HEK293 (cell line): ENCODE measurements at regions not wholly inside any gene's neighbourhood (a gene's known extent, or its start where the extent isn't known, plus 50 kb on each side); places are given as distances from the start of the nearest gene placed in this dataset.

ENCODE experiments used
- CTCF ChIA-PET: fragments of 350-600 bp; formaldehyde crosslinking; extraction: SDS; loops from one replicate; lab custom pipeline; 2021; ENCODE audit warnings: antibody characterized with exemption; lab: Yijun Ruan, JAX
- POLR2A ChIA-PET: fragments of 300-600 bp; formaldehyde crosslinking; extraction: SDS; loops from one replicate; lab custom pipeline; 2020; ENCODE audit warnings: antibody characterized with exemption, inconsistent platforms; lab: Yijun Ruan, JAX
- H3K27ac ChIP-seq: fragments of 200-500 bp; sonication (Bioruptor generic); 2 replicates; pipeline ENCODE4 v1.5.1; 2014; ENCODE audit warnings: low read depth, low read length, control low read depth, inconsistent platforms; ENCODE audit errors: extremely low read depth
- H3K36me3 ChIP-seq, 2 experiments: fragments of 200-500 bp in 1 of 2; sonication (Bioruptor generic) in 1 of 2; 1 replicate in 1 of 2; 2 replicates in 1 of 2; pipeline ENCODE4 v1.5.1; 2014 to 2017; ENCODE audit warnings: inconsistent platforms in 2 of 2, low read length in 2 of 2; ENCODE audit not compliant: control insufficient read depth in 2 of 2, insufficient read depth in 1 of 2
- H3K4me1 ChIP-seq: fragments of 200-500 bp; sonication (Bioruptor generic); 2 replicates; pipeline ENCODE4 v1.5.1; 2014; ENCODE audit warnings: mild to moderate bottlenecking, low read length, inconsistent platforms; ENCODE audit not compliant: control insufficient read depth, insufficient read depth
- H3K4me3 ChIP-seq: 2 replicates; pipeline ENCODE4 v1.5.1; 2011; ENCODE audit warnings: low read depth, mild to moderate bottlenecking, control low read depth, low read length, moderate library complexity
- H3K9me3 ChIP-seq: fragments of 200-500 bp; sonication (Bioruptor generic); 2 replicates; pipeline ENCODE4 v1.5.1; 2014; ENCODE audit warnings: low read depth, low read length, inconsistent platforms; ENCODE audit not compliant: control insufficient read depth, insufficient read depth
- GLIS2 ChIP-seq: fragments of 450-650 bp; formaldehyde crosslinking; IDR thresholded peaks from 2 replicates; pipeline ENCODE4 v1.5.1; 2016; ENCODE audit warnings: missing biosample characterization, missing genetic modification characterization
- HIC1 ChIP-seq: fragments of 450-650 bp; formaldehyde crosslinking; IDR thresholded peaks from 2 replicates; pipeline ENCODE4 v1.5.1; 2016; ENCODE audit warnings: missing biosample characterization, missing genetic modification characterization
- HOXA7 ChIP-seq: sonication (generic); formaldehyde crosslinking; IDR thresholded peaks from 2 replicates; pipeline ENCODE4 v1.8.1; 2022; ENCODE audit warnings: missing genetic modification reagents, borderline replicate concordance
- MYNN ChIP-seq: fragments of 450-650 bp; formaldehyde crosslinking; IDR thresholded peaks from 2 replicates; pipeline ENCODE4 v1.5.1; 2016; ENCODE audit warnings: missing biosample characterization, missing genetic modification characterization, borderline replicate concordance
- OSR2 ChIP-seq: fragments of 450-650 bp; formaldehyde crosslinking; IDR thresholded peaks from 2 replicates; pipeline ENCODE4 v1.5.1; 2016; ENCODE audit warnings: missing biosample characterization, missing genetic modification characterization
- PRDM1 ChIP-seq: fragments of 450-650 bp; formaldehyde crosslinking; IDR thresholded peaks from 2 replicates; pipeline ENCODE4; 2016; ENCODE audit warnings: missing biosample characterization, missing genetic modification characterization
- RBAK ChIP-seq: fragments of 450-650 bp; formaldehyde crosslinking; IDR thresholded peaks from 2 replicates; pipeline ENCODE4 v1.5.1; 2016; ENCODE audit warnings: missing biosample characterization, missing genetic modification characterization
- SP2 ChIP-seq: fragments of 450-650 bp; formaldehyde crosslinking; IDR thresholded peaks from 2 replicates; pipeline ENCODE4 v1.5.1; 2016; ENCODE audit warnings: missing biosample characterization, missing genetic modification characterization
- YY2 ChIP-seq: fragments of 450-650 bp; formaldehyde crosslinking; IDR thresholded peaks from 2 replicates; pipeline ENCODE4 v1.5.1; 2016; ENCODE audit warnings: missing biosample characterization, missing genetic modification characterization
- ZBTB6 ChIP-seq: fragments of 450-650 bp; formaldehyde crosslinking; IDR thresholded peaks from 2 replicates; pipeline ENCODE4 v1.5.1; 2017; ENCODE audit warnings: missing biosample characterization, missing genetic modification characterization
- ZNF10 ChIP-seq: fragments of 450-650 bp; formaldehyde crosslinking; IDR thresholded peaks from 2 replicates; pipeline ENCODE4 v1.5.1; 2017; ENCODE audit warnings: missing biosample characterization, missing genetic modification characterization
- ZNF132 ChIP-seq: fragments of 450-650 bp; formaldehyde crosslinking; IDR thresholded peaks from 2 replicates; pipeline ENCODE4 v1.5.1; 2017; ENCODE audit warnings: missing biosample characterization, missing genetic modification characterization, borderline replicate concordance
- ZNF148 ChIP-seq: fragments of 450-650 bp; formaldehyde crosslinking; IDR thresholded peaks from 2 replicates; pipeline ENCODE4 v1.5.0; 2017; ENCODE audit warnings: missing biosample characterization, missing genetic modification characterization, borderline replicate concordance
- ZNF155 ChIP-seq: fragments of 450-650 bp; formaldehyde crosslinking; IDR thresholded peaks from 2 replicates; pipeline ENCODE4 v1.5.1; 2016; ENCODE audit warnings: missing biosample characterization, missing genetic modification characterization
- ZNF157 ChIP-seq: fragments of 450-650 bp; formaldehyde crosslinking; IDR thresholded peaks from 2 replicates; pipeline ENCODE4 v1.5.1; 2016; ENCODE audit warnings: missing biosample characterization, missing genetic modification characterization
- ZNF18 ChIP-seq: fragments of 450-650 bp; formaldehyde crosslinking; IDR thresholded peaks from 2 replicates; pipeline ENCODE4 v1.5.1; 2016; ENCODE audit warnings: missing biosample characterization, missing genetic modification characterization
- ZNF302 ChIP-seq: fragments of 450-650 bp; formaldehyde crosslinking; IDR thresholded peaks from 2 replicates; pipeline ENCODE4 v1.5.1; 2016; ENCODE audit warnings: missing biosample characterization, missing genetic modification characterization, low read depth
- ZNF366 ChIP-seq: fragments of 450-650 bp; formaldehyde crosslinking; conservative IDR thresholded peaks from 2 replicates; pipeline ENCODE4 v1.5.1; 2016; ENCODE audit warnings: missing biosample characterization, missing genetic modification characterization
- ZNF37A ChIP-seq: fragments of 450-650 bp; IDR thresholded peaks from 2 replicates; pipeline ENCODE4 v1.5.1; 2018; ENCODE audit warnings: missing biosample characterization, missing genetic modification characterization
- ZNF416 ChIP-seq: fragments of 450-650 bp; formaldehyde crosslinking; IDR thresholded peaks from 2 replicates; pipeline ENCODE4 v1.5.1; 2016; ENCODE audit warnings: missing biosample characterization, missing genetic modification characterization
- ZNF530 ChIP-seq: fragments of 450-650 bp; formaldehyde crosslinking; IDR thresholded peaks from 2 replicates; pipeline ENCODE4 v1.5.1; 2016; ENCODE audit warnings: low read depth, missing biosample characterization, missing genetic modification characterization
- ZNF555 ChIP-seq: fragments of 450-650 bp; formaldehyde crosslinking; conservative IDR thresholded peaks from 2 replicates; pipeline ENCODE4 v1.5.1; 2017; ENCODE audit warnings: missing biosample characterization, mild to moderate bottlenecking, missing genetic modification characterization, inconsistent platforms
- ZNF660 ChIP-seq: fragments of 450-650 bp; IDR thresholded peaks from 2 replicates; pipeline ENCODE4 v1.5.1; 2018; ENCODE audit warnings: missing biosample characterization, mild to moderate bottlenecking, missing genetic modification characterization
- ZSCAN23 ChIP-seq: fragments of 450-650 bp; formaldehyde crosslinking; IDR thresholded peaks from 2 replicates; pipeline ENCODE4 v1.5.1; 2016; ENCODE audit warnings: missing biosample characterization, missing genetic modification characterization
- ZSCAN30 ChIP-seq: fragments of 450-650 bp; IDR thresholded peaks from 2 replicates; pipeline ENCODE4 v1.5.1; 2018; ENCODE audit warnings: missing biosample characterization, mild to moderate bottlenecking, missing genetic modification characterization, moderate library complexity
- ZXDB ChIP-seq: fragments of 450-650 bp; formaldehyde crosslinking; IDR thresholded peaks from 2 replicates; pipeline ENCODE4 v1.5.1; 2016; ENCODE audit warnings: missing biosample characterization, missing genetic modification characterization

GRCh38 chr12:107856096-107856495 lies 81.6 kb downstream of the ASCL4 start:
- POLR2A ChIA-PET, result no interaction called here
- CTCF ChIA-PET, result interaction anchor here (0.9 kb wide), 2 partner anchors 29 to 57 kb away, joined by 3 read pairs; no protein-coding TSS in a partner anchor
- TF ChIP-seq PRDM1 (tag by site-specific recombination) (no peak), ZNF555 (no peak), ZNF660 (no peak), ZNF10 (tag by site-specific recombination) (no peak), ZXDB (no peak), ZNF157 (tag by site-specific recombination) (no peak), ZNF366 (tag by site-specific recombination) (no peak), ZNF530 (tag by site-specific recombination) (no peak), MYNN (tag by site-specific recombination) (no peak), YY2 (tag by site-specific recombination) (no peak)

GRCh38 chr12:107857191-107857590 lies 82.7 kb downstream of the ASCL4 start:
- no peak overlapping the region for H3K27ac ChIP-seq
- no peaks in the 10 kb centered on the region for H3K9me3 ChIP-seq
- H3K4me3 ChIP-seq, result no peak overlapping the region
- no peaks in the 10 kb centered on the region for H3K36me3 ChIP-seq
- CTCF ChIA-PET, result no interaction called here
- POLR2A ChIA-PET, result no interaction called here
- TF ChIP-seq GLIS2 (tag by site-specific recombination), result no peak
- TF ChIP-seq RBAK (tag by site-specific recombination), result no peak
- no peak for TF ChIP-seq ZBTB6 (tag by site-specific recombination)
- TF ChIP-seq ZNF530 (tag by site-specific recombination), result no peak
- no peaks in the 10 kb centered on the region for H3K4me1 ChIP-seq

More at GRCh38 chr12:107856096-107856495, 81.6 kb downstream of the ASCL4 start:
- H3K9me3 ChIP-seq, result no peaks in the 10 kb centered on the region
- H3K4me1 ChIP-seq, result no peaks in the 10 kb centered on the region
- no peaks in the 10 kb centered on the region for H3K36me3 ChIP-seq
- H3K4me3 ChIP-seq, result no peak overlapping the region
- no peak overlapping the region for H3K27ac ChIP-seq

- TF ChIP-seq HIC1 (tag by site-specific recombination) (no peak), ZNF37A (no peak), ZSCAN30 (tag by site-specific recombination) (no peak), ZNF18 (tag by site-specific recombination) (no peak), ZNF148 (tag by site-specific recombination) (no peak), ZSCAN23 (tag by site-specific recombination) (no peak), ZNF416 (tag by site-specific recombination) (no peak), ZNF132 (no peak), HOXA7 (CRISPR knock-in tag) (no peak), ZNF155 (tag by site-specific recombination) (no peak), OSR2 (tag by site-specific recombination) (no peak), ZNF302 (tag by site-specific recombination) (no peak), SP2 (tag by site-specific recombination) (no peak)
- Histone ChIP-seq H3K4me1 (no peaks in the 10 kb centered on the region), H3K9me3 (no peaks in the 10 kb centered on the region), H3K27ac (no peak overlapping the region), H3K4me3 (no peak overlapping the region), H3K36me3 (no peaks in the 10 kb centered on the region)
- POLR2A ChIA-PET, result no interaction called here
- CTCF ChIA-PET, result interaction anchor here (0.7 kb wide), 1 partner anchor 16 kb away, joined by 3 read pairs; no protein-coding TSS in a partner anchor
These were observed 84.9 kb downstream of the ASCL4 start for GRCh38 chr12:107859367-107859766.
